HEK293T (cell line): ENCODE measurements at regions not wholly inside any gene's neighbourhood (a gene's known extent, or its start where the extent isn't known, plus 50 kb on each side); places are given as distances from the start of the nearest gene placed in this dataset.

Source experiments
- FOXK2 ChIP-seq: fragments of 450-650 bp; IDR thresholded peaks from 2 replicates; pipeline ENCODE4 v1.6.1; 2016; ENCODE audit warnings: mild to moderate bottlenecking
- HDGF ChIP-seq: fragments of 450-650 bp; IDR thresholded peaks from 2 replicates; pipeline ENCODE4 v1.6.1; 2017; ENCODE audit warnings: antibody characterized with exemption, borderline replicate concordance
- SUZ12 ChIP-seq: fragments of 450-650 bp; IDR thresholded peaks from 2 replicates; pipeline ENCODE4 v1.6.1; 2016; ENCODE audit warnings: mild to moderate bottlenecking
- TARDBP ChIP-seq: fragments of 450-650 bp; IDR thresholded peaks from 2 replicates; pipeline ENCODE4 v1.6.1; 2016

DNA sequence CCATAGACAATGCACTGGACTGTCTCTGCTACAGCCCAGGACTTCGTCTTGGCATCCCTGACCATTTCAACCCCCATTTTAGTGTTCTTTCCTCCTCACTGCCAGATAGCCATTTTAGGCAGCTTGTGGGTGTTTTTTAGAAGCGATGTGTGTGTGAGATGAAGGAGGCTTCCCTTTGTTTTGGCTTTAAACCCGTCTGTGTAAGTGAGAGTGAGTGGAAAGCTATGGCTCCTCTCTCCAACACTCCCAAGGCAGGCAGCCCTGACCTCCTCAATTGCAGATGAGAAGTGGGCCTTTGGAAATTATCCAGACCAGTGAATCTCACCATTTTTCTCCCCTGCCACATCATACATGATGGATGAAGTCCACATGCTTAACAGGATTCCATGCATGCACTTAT lies 70.3 kb upstream of the PGBD5 start:
- TF ChIP-seq SUZ12 (no peak), FOXK2 (no peak), HDGF (no peak), TARDBP (no peak)
